ENCODE measurements at regions not wholly inside any gene's neighbourhood (a gene's known extent, or its start where the extent isn't known, plus 50 kb on each side); places are given as distances from the start of the nearest gene placed in this dataset.

DNA sequence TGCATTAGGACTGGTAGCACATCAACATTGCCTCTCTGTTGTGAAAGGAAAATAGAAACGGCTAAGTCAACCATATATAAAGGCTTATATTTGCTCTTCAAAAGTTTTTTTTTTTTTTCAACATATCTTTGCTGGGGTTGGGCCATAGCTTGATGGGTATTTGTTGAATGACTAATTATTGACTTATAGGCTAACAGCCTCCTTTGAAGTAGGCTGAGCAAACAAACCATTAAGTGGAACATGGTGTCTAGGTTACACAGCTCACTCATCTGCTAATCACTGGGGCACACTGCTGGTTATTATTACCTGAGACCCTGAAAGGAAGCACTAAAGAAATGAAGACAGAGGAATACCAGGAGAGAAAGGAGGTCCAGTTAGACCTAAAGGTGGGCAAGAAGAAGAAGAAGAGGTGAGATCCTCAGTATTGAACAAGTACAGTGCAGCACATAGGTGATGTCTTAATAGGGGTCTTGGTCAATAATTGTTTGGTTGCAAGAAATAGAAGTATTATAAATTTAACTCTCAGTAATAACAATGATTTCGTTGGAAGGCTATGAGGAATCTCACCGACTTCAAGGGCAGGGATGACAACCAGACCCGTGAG lies 139.4 kb downstream of the RPLP1 start:
- H3K9me3 ChIP-seq (ENCODE audit: control insufficient read depth, insufficient read depth, low read length), result no peaks in the 10 kb centered on the region
- no peaks in the 10 kb centered on the region for H3K4me1 ChIP-seq (ENCODE audit: control insufficient read depth, low read length)
- H3K27ac ChIP-seq (ENCODE audit: low read depth, low read length), result no peak overlapping the region
- H3K4me2 ChIP-seq (ENCODE audit: low read length), result no peak overlapping the region
- H3F3A ChIP-seq (ENCODE audit: control insufficient read depth, insufficient read depth), result no peaks in the 10 kb centered on the region
- no peak overlapping the region for H3K4me3 ChIP-seq (ENCODE audit: low read length)
- TF ChIP-seq, protein P1, sequence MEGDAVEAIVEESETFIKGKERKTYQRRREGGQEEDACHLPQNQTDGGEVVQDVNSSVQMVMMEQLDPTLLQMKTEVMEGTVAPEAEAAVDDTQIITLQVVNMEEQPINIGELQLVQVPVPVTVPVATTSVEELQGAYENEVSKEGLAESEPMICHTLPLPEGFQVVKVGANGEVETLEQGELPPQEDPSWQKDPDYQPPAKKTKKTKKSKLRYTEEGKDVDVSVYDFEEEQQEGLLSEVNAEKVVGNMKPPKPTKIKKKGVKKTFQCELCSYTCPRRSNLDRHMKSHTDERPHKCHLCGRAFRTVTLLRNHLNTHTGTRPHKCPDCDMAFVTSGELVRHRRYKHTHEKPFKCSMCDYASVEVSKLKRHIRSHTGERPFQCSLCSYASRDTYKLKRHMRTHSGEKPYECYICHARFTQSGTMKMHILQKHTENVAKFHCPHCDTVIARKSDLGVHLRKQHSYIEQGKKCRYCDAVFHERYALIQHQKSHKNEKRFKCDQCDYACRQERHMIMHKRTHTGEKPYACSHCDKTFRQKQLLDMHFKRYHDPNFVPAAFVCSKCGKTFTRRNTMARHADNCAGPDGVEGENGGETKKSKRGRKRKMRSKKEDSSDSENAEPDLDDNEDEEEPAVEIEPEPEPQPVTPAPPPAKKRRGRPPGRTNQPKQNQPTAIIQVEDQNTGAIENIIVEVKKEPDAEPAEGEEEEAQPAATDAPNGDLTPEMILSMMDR (IDR thresholded peaks at IDR 0.05; ENCODE audit: low read depth, low read length, poor library complexity, severe bottlenecking), result no peak
- no peak for TF ChIP-seq EZH2phosphoT487 (IDR thresholded peaks at IDR 0.05; ENCODE audit: borderline replicate concordance, low read length)
- peaks cover 19% of the 10 kb centered on the region for H3K27me3 ChIP-seq (ENCODE audit: control insufficient read depth, low read length)
- no peaks in the 10 kb centered on the region for H4K20me1 ChIP-seq (ENCODE audit: control insufficient read depth, insufficient read depth, low read depth, low read length)
- no peaks in the 10 kb centered on the region for H3K79me2 ChIP-seq (ENCODE audit: control insufficient read depth, low read length)
- H3K9me2 ChIP-seq (replicated peaks; ENCODE audit: control insufficient read depth, low read length), result no peaks in the 10 kb centered on the region
- H3K36me3 ChIP-seq (ENCODE audit: control insufficient read depth, low read length), result no peaks in the 10 kb centered on the region

DNA sequence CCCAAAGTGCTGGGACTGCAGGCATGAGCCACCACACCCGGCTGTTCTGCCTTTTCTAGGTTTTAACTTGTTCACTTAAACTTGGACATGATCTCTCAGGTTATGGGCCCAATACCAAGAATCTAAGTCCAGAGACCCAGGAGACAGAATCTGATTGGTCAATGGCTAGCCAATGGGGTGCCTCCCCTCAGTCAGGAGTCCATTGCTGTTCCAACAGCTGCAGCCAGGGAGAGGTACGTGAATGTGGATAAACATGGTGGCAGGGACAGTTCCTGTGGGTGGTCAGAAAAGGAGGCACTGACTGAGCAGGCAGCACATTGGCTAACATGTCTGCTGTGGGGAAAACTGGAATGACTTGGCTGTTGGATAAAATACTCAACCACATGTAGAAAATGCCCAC lies 140.3 kb downstream of the RPLP1 start:
- no peaks in the 10 kb centered on the region for H3K36me3 ChIP-seq (ENCODE audit: control insufficient read depth, low read length)
- H3K4me3 ChIP-seq (ENCODE audit: low read length), result no peak overlapping the region
- no peaks in the 10 kb centered on the region for H3K79me2 ChIP-seq (ENCODE audit: control insufficient read depth, low read length)
- no peaks in the 10 kb centered on the region for H4K20me1 ChIP-seq (ENCODE audit: control insufficient read depth, insufficient read depth, low read depth, low read length)
- no peaks in the 10 kb centered on the region for H3K9me3 ChIP-seq (ENCODE audit: control insufficient read depth, insufficient read depth, low read length)
- no peak overlapping the region for H3K27ac ChIP-seq (ENCODE audit: low read depth, low read length)
- H3K9me2 ChIP-seq (replicated peaks; ENCODE audit: control insufficient read depth, low read length), result no peaks in the 10 kb centered on the region
- no peaks in the 10 kb centered on the region for H3F3A ChIP-seq (ENCODE audit: control insufficient read depth, insufficient read depth)
- H3K4me1 ChIP-seq (ENCODE audit: control insufficient read depth, low read length), result no peaks in the 10 kb centered on the region
- TF ChIP-seq EZH2phosphoT487 (IDR thresholded peaks at IDR 0.05; ENCODE audit: borderline replicate concordance, low read length), result no peak
- TF ChIP-seq, protein P1 (IDR thresholded peaks at IDR 0.05; ENCODE audit: low read depth, low read length, poor library complexity, severe bottlenecking), result no peak
- no peak overlapping the region for H3K4me2 ChIP-seq (ENCODE audit: low read length)
- peaks cover 20% of the 10 kb centered on the region for H3K27me3 ChIP-seq (ENCODE audit: control insufficient read depth, low read length)

DNA sequence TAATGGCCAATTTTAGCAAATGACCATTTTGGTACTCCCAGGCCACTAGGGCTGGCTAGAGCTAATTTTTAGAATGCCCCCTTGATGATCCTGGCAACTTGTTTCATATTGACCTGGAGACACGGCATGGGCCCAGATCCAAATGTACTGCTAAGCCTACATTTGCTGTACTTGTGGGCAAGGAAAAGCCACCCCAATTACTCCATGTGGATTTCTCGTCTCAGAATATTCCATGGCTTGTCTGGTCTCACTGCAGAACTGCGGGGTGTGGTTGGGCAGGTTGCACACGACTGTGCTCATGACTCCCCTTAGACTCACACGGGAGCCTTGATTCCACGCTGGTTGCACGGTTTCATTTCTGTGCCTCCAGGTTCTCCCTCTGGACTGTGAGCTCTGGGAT lies 140.9 kb downstream of the RPLP1 start:
- Histone ChIP-seq H3K9me2 (replicated peaks; ENCODE audit: control insufficient read depth, low read length) (no peaks in the 10 kb centered on the region), H3K4me1 (ENCODE audit: control insufficient read depth, low read length) (no peaks in the 10 kb centered on the region), H3K79me2 (ENCODE audit: control insufficient read depth, low read length) (no peaks in the 10 kb centered on the region), H3K27ac (ENCODE audit: low read depth, low read length) (no peak overlapping the region), H3K4me3 (ENCODE audit: low read length) (no peak overlapping the region), H3K4me2 (ENCODE audit: low read length) (no peak overlapping the region), H3F3A (ENCODE audit: control insufficient read depth, insufficient read depth) (no peaks in the 10 kb centered on the region), H3K9me3 (ENCODE audit: control insufficient read depth, insufficient read depth, low read length) (no peaks in the 10 kb centered on the region), H4K20me1 (ENCODE audit: control insufficient read depth, insufficient read depth, low read depth, low read length) (no peaks in the 10 kb centered on the region), H3K27me3 (ENCODE audit: control insufficient read depth, low read length) (peaks cover 20% of the 10 kb centered on the region), H3K36me3 (ENCODE audit: control insufficient read depth, low read length) (no peaks in the 10 kb centered on the region)
- TF ChIP-seq, protein P1 (IDR thresholded peaks at IDR 0.05; ENCODE audit: low read depth, low read length, poor library complexity, severe bottlenecking), result no peak
- no peak for TF ChIP-seq EZH2phosphoT487 (IDR thresholded peaks at IDR 0.05; ENCODE audit: borderline replicate concordance, low read length)

Measured in DOHH2 (cell line).